WI38 (cell line): ENCODE measurements at regions not wholly inside any gene's neighbourhood (a gene's known extent, or its start where the extent isn't known, plus 50 kb on each side); places are given as distances from the start of the nearest gene placed in this dataset.

Source experiments
- H3K4me3 ChIP-seq: 2 replicates; pipeline ENCODE4 v1.5.1; 2011; ENCODE audit warnings: low read depth, mild to moderate bottlenecking, control low read depth, low read length
- CTCF ChIP-seq: IDR thresholded peaks from 2 replicates; pipeline ENCODE4 v1.5.1; 2012; ENCODE audit warnings: low read depth, mild to moderate bottlenecking, control low read depth, low read length

GRCh38 chr2:64938607-64939285, 50.5 kb upstream of the SLC1A4 start:
- no peak overlapping the region for H3K4me3 ChIP-seq
- no peak for TF ChIP-seq CTCF

DNA sequence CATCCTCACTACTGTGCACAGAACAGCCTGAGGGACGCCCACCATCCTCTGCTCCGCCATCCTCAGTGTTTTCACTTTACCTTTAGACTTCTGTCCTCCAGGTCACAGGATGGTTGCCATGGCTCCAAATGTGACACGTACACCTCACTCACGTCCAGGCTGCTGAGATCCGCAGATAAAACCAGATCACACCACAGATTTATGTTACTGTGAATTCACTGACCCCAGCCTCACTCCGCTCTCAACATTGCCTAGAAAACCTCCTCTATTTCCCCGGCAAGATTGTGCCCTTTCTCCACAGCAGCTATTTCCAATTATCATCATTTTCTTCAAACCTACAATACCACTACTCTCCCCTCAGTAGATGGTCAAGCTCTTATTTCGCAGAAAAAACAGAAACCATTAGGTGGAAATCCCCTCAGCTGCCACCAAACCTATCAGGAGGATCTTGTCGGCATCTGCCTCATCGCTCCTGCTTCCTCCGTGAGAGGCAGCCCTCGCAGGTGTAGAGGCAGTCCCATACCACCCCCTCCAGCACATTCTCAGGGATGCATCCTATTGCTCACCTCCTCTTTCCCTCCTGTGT, 49.8 kb upstream of the SLC1A4 start:
- H3K4me3 ChIP-seq: no peak overlapping the region
- no peak for TF ChIP-seq CTCF
